Fibroblast of the conjunctiva (primary cell): ENCODE measurements at regions not wholly inside any gene's neighbourhood (a gene's known extent, or its start where the extent isn't known, plus 50 kb on each side); places are given as distances from the start of the nearest gene placed in this dataset.

Source experiments
- DNase-seq: peaks from one replicate; pipeline ENCODE4 v3.0.0-alpha.2; 2010; ENCODE audit warnings: low read depth

- no peak for DNase-seq
These were observed 104.5 kb downstream of the NGF start for GRCh38 chr1:115233598-115233997.

GRCh38 chr1:115230281-115230680 is 107.8 kb downstream of the NGF start:
- DNase-seq, result no peak

- no peak for DNase-seq
These were observed 109.0 kb downstream of the NGF start for GRCh38 chr1:115229016-115229415.

GRCh38 chr1:115228191-115228590 is 109.9 kb downstream of the NGF start:
- DNase-seq, result no peak

GRCh38 chr1:115227346-115228082 is 110.5 kb downstream of the NGF start:
- DNase-seq, result no peak

- no peak for DNase-seq
These were observed 111.9 kb downstream of the NGF start for GRCh38 chr1:115225993-115226685.

GRCh38 chr1:115224636-115225035 is 113.4 kb downstream of the NGF start:
- DNase-seq, result no peak

- no peak for DNase-seq
These were observed 115.2 kb downstream of the NGF start for GRCh38 chr1:115222616-115223402.

- DNase-seq, result no peak
These were observed 117.4 kb downstream of the NGF start for GRCh38 chr1:115220340-115221270.

- DNase-seq, result no peak
These were observed 118.1 kb downstream of the NGF start for GRCh38 chr1:115219927-115220326.

GRCh38 chr1:115218699-115219098 is 119.3 kb downstream of the NGF start:
- DNase-seq, result no peak

- DNase-seq, result no peak
These were observed 120.0 kb downstream of the NGF start for GRCh38 chr1:115218034-115218405.

- no peak for DNase-seq
These were observed 120.7 kb downstream of the NGF start for GRCh38 chr1:115217150-115218033.

GRCh38 chr1:115215703-115216521 is 122.1 kb downstream of the NGF start:
- DNase-seq, result no peak

- DNase-seq, result no peak
These were observed 122.9 kb downstream of the NGF start for GRCh38 chr1:115215110-115215509.

- no peak for DNase-seq
These were observed 124.0 kb downstream of the NGF start for GRCh38 chr1:115214098-115214497.

- DNase-seq, result no peak
These were observed 123.8 kb upstream of the TSPAN2 start for GRCh38 chr1:115213130-115213529.

- no peak for DNase-seq
These were observed 121.9 kb upstream of the TSPAN2 start for GRCh38 chr1:115211071-115211745.

GRCh38 chr1:115210302-115210711 is 121.0 kb upstream of the TSPAN2 start:
- no peak for DNase-seq
